SKM-1 treated with dmso at 0.1 percent for 144 hours (cell line): ENCODE measurements at regions not wholly inside any gene's neighbourhood (a gene's known extent, or its start where the extent isn't known, plus 50 kb on each side); places are given as distances from the start of the nearest gene placed in this dataset.
A peak's percentile ranks its signal among the peaks of the same experiment; 100 is the strongest.
"Not testable (repeated sequence)": the region's sequence is repeated elsewhere in the genome, so short reads cannot be mapped to it uniquely, and the experiment has no call there.

Experiments used
- DNase-seq: peaks from one replicate; lab custom pipeline; 2025; ENCODE audit not compliant: unreplicated experiment; lab: John Stamatoyannopoulos, UW

DNA sequence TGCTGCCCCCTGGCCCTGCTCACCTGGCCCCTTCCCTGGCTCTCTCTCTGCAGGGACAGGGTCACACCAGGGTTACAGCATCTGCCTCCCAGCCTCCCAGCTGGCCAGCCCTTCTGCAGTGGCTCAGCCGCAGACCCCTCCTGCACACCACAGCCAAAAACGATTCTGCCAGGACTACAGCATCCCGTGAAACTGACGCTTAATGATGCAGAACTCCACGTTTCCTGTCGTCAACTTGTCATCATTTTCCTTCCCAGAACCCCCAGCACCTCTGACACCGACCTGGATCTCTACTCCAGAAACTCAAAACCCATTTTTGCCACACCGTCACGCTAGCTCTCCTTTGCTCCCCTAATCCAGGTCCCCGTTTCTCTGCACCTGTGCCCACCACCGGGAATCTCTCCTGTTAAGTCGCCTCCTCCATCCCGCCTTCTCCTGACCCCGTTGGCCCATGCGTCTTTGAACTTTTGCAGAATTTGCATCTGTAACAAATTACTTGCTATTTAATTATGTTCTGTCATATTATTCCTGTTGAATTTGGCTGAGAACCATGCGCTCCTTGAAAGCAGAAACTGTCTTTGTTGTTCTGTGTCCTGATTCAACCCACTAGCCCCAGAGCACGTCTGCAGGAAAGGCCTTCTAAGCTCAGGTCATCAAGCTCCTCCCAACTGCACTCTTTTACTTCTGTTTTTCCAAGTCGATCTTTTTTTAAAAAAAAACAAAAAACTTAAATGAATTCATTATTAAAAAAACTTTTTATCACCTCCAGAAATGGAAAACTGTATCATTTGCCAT lies 173.2 kb upstream of the COPS8 start:
- no peak for DNase-seq

- DNase-seq: no peak
Observed at GRCh38 chr2:236915186-236915585, 170.5 kb upstream of the COPS8 start.

DNA sequence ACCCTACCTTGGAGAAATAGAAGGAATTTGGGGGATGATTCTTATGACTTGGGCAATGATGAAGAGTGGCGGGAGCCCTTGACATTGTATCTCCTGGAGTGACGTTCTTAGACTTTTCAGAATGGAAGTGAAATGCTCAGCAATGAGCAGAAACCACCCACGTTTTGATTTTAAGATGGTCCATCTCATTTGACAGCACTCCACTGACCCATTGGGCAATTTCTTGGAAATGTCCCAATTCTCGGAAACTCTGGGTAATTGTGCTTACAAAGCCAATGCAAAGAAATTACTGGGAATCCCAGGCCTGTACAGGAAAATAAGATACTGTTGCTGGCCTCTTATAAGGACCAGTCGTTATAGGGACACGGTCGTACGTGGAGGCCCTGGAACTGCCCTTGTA lies 170.0 kb upstream of the COPS8 start:
- DNase-seq: no peak

- DNase-seq: no peak
Observed at GRCh38 chr2:236916181-236916580, 169.5 kb upstream of the COPS8 start.

- no peak for DNase-seq
Observed at GRCh38 chr2:236916651-236917050, 169.0 kb upstream of the COPS8 start.

DNA sequence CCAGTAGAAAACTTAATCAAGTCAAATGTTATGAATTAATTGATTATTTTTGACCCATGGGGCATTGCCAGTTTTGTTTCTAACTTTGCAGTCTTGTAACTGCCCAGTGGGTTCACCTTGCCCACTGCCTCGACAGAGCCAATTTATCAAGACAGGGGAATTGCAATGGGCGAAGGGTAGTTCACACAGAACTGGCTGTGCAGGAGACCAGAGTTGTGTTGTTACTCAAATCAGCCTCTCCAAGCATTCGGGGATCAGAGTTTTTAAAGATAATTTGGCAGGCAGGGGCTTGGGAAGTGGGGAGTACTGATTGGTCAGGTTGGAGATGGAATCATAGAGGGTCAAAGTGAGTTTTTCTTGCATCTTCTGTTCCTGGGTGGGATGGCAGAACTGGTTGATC lies 168.5 kb upstream of the COPS8 start:
- DNase-seq: no peak

- DNase-seq: no peak
Observed at GRCh38 chr2:236918545-236918944, 167.1 kb upstream of the COPS8 start.

DNA sequence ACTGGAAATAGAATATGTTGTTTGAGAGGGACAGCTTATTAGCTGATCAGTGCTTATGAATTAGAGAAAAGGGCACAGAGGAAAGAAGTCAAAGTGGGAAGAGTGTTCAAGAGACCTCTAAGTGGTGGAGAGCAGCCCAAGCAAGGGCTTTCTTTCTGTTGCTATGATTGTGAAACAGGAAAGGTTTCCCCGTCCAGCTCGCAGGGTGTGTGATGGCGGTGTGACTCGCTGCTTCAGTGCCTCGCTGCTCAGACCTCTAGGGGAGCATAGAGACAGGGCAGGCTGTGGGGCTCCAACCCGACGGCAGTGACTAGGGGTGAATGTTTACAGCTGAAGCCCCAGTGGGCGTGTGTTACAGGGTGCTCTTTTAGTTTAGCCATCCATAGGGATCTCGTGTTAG lies 166.5 kb upstream of the COPS8 start:
- peak; percentile 48 for DNase-seq

DNA sequence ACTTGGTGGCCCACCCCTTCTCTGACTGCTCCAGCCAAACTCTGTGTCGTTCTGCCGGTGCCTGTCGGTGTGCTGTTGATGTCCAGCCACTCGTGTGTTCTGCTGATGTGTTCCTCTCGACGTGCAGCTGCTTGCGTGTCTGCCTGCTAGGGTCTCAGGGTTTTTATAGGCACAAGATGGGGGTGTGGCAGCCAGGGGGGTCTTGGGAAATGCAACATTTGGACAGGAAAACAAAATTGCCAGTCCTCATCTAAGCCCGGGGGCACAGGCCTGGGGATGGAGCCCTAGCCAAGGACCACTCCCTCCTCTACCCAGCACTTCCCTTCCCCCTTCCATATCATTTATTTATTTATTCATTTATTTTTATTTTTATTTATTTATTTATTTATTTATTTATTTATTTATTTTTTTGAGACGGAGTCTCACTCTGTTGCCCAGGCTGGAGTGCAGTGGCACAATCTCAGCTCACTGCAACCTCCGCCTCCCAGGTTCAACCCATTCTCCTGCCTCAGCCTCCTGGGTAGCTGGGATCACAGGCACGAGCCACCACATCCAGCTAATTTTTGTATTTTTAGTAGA lies 165.8 kb upstream of the COPS8 start:
- not testable (repeated sequence) for DNase-seq

GRCh38 chr2:236922061-236922460 lies 163.6 kb upstream of the COPS8 start:
- DNase-seq: no peak

DNA sequence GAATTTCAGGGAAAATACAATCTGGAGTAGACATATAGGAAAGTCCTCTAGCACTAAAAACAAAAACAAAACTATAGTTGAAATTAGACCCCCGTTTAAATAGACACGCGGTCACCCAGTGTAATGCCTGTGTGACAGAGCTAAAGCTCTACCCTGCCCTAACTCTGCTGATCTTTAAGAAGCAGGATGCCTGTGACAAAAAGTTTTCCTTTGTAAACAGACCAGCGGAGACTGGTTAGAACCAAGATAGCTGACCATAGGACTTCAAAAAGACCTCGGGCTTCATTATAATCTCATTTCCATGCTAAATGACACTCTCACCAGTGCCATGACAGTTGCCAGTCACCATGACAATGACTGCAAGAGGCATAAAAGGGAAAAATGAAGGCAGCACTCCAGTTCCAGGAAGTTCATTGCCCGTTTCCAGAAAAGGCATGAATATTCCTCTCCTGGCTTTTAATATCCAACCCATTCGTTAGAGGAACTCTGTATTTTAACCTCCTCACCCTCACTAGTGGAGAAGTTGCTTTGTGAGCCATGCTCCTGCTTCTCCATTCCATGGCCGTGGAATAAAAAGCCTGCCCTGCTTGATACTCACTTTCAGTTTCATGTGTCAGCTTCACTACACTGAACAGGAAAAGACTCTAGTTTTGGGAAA lies 157.2 kb upstream of the COPS8 start:
- no peak for DNase-seq

- no peak for DNase-seq
Observed at GRCh38 chr2:236932831-236933361, 152.8 kb upstream of the COPS8 start.

- DNase-seq: no peak
Observed at GRCh38 chr2:236934166-236934565, 151.5 kb upstream of the COPS8 start.

DNA sequence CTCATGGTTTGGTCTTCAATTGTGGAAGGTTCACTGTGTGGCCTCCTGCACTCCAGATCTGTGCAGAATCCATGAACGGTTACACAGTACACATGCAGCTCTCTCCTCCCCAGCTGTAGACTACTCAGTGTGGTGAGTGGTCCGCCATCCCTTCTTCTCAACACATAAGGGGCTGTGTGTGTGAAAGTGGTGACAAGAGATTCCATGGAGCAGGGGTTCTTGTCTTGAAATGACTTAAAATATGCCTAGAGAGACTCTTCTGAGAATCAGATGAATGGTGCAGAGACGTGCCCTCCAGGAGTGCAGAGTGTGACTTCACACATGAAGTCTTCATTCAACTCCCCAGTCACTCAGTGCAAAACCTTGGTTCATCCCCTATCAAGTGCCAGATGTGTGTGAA lies 151.0 kb upstream of the COPS8 start:
- no peak for DNase-seq

- DNase-seq: no peak
Observed at GRCh38 chr2:236935083-236935482, 150.6 kb upstream of the COPS8 start.

DNA sequence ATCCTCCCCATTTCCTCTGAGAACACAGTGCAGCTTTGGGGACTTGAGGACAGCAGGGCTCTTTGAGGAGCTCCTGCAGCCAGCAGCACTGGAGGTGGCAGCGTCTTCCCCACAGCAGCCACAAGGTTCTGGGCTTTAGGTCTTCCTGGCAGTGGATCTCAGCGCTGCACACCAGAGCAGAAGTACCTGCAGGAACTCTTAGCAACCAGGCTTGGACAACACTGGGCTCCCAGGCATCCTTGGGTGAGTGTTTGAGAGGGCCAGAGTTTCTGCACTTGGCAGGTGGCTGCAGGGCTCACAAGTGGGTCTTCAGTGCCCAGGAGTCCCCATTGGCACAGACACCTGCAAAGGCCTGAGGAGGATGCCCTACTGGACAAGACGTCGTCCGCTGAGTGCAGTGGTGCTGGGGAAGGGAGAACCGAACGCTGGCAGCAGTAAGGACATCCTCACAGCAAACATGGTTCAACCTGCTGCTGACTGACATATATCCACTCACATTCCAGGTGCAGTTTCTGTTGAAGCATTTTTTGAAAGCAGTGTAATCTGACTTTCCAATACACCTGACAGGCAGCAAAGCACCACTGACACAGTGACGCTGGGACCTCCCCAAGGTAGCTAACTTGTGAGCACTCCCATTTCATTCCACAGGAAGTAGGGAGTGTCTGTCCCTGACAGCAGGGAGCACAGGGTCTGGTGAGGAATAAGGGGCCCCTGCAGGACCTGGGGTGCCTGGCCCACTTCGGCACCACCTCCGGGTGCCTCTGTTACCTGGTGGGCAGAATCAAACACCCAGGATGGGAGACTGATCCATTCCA lies 149.9 kb upstream of the COPS8 start:
- no peak for DNase-seq

- DNase-seq: no peak
Observed at GRCh38 chr2:236936446-236936940, 149.2 kb upstream of the COPS8 start.

DNA sequence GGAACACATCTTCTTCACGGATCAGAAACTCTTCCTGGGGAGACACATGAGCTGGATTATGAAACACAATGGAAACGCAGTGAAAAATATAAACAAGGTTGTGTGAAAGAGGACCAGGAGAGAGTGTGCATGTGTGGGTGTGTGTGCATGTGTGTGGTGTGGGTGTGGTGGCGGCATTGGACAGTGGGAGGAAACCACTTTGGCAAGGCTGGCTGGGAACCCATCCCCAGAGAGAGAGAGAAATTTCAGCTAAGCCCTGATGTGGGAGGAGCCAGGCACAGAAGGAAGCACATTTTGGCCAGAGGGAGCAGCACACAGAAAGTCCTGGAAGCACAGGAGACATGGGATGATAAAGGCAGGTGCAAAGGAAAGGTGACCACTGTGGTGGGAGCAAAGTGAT lies 147.6 kb upstream of the COPS8 start:
- no peak for DNase-seq

- no peak for DNase-seq
Observed at GRCh38 chr2:236939271-236939670, 146.4 kb upstream of the COPS8 start.

DNA sequence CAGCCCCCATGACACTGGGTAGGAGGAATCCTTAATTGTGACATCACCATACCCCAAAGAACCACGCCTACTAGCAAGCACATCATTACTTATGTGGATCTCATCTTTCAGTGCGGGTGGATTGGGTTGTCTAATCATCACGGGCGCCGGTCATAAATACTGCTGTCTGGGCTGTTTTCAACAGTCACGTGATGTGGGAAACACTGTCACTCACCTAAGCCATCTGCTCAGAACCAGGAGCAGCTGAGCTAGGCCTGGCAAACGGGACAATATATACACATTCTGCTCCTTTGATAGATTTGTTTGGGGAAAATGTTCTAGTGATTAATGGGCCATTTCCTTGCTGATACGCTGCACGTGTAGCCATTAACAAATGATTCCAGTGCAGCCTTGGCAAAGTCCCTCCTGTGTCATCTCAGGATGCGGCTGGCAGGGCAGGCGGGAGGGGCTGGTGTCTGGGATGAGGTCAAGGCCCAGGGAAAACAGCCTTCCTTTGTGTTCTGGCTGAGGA lies 145.9 kb upstream of the COPS8 start:
- DNase-seq: no peak

DNA sequence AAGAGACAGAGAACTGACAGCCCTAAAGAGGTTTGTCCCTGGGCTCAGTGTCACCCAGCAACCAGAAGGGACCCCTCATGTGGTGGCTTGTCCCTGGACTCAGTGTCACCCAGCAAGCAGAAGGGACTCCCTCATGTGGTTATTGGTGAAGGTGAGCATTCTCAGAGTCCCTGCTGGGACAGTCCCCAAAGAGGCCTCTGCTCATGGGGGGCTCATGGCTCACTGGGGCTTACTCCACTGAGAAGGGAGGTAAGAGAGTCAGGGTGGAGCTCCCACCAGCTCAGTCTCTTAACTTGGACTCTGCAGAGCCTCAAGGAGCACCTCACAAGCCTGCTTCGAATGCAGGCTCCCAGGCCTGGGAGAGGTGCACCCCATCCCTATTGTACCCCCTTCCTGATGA lies 145.2 kb upstream of the COPS8 start:
- DNase-seq: no peak
